ENCODE measurements at regions not wholly inside any gene's neighbourhood (a gene's known extent, or its start where the extent isn't known, plus 50 kb on each side); places are given as distances from the start of the nearest gene placed in this dataset.

GRCh38 chr1:232179896-232180778 is 449.8 kb downstream of the SIPA1L2 start:
- TF ChIP-seq CTCF (conservative IDR thresholded peaks at IDR 0.05; ENCODE audit: low read depth, low read length) (no peak), EZH2 (IDR thresholded peaks at IDR 0.05; ENCODE audit: low read length, unreplicated experiment) (no peak)

All from PC-3 (cell line).